ENCODE measurements at regions not wholly inside any gene's neighbourhood (a gene's known extent, or its start where the extent isn't known, plus 50 kb on each side); places are given as distances from the start of the nearest gene placed in this dataset.
"Not testable (repeated sequence)": the region's sequence is repeated elsewhere in the genome, so short reads cannot be mapped to it uniquely, and the experiment has no call there.

DNA sequence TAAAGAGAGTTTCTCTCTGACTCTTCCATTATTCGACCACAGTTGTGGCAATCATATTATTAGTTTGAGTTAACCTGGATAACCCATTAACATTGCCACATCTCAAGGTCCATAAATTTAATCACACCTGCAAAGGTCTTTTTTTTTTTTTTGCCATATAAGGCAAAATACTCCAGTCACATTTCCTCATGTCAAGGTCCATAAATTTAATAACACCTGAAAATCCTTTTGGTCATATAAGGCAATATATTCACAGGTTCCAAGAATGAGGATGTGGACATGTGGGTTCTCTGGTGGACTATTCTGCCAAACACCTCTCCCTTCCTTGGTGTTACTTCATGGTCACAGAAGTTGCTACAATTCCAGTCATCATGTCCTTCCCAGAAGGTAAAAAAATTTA is 213.5 kb upstream of the COX7C start:
- no peak for DNase-seq
- Mint-ChIP-seq H3K36me3 (ENCODE audit: low read depth) (no peaks in the 10 kb centered on the region), H3K4me3 (no peak overlapping the region), H3K27me3 (no peaks in the 10 kb centered on the region), H3K4me1 (no peaks in the 10 kb centered on the region), H3K27ac (no peak overlapping the region), H3K9me3 (peaks cover 6% of the 10 kb centered on the region)
- no peak for ATAC-seq

DNA sequence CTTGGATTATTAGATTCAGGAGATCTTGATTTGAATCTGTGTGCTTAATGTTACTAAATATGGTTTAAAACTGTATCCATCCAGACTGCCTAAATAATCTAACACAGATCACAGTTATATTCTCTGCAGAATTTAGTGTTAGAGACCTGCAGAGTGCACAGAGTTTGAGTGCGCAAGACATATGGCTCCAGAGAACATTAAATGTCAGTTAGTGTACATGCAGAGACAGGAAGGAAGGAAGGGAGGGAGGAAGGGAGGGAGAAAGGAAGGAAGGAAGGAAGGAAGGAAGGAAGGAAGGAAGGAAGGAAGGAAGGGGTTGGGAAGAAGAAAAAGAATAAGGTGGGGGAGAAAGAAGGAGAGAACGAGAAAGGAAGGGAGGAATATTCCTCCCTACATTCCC is 210.0 kb upstream of the COX7C start:
- no peak for ATAC-seq
- no peaks in the 10 kb centered on the region for H3K27me3 Mint-ChIP-seq
- H3K36me3 Mint-ChIP-seq (ENCODE audit: low read depth), result no peaks in the 10 kb centered on the region
- no peak overlapping the region for H3K4me3 Mint-ChIP-seq
- no peaks in the 10 kb centered on the region for H3K9me3 Mint-ChIP-seq
- no peaks in the 10 kb centered on the region for H3K4me1 Mint-ChIP-seq
- H3K27ac Mint-ChIP-seq, result no peak overlapping the region
- DNase-seq, result no peak

DNA sequence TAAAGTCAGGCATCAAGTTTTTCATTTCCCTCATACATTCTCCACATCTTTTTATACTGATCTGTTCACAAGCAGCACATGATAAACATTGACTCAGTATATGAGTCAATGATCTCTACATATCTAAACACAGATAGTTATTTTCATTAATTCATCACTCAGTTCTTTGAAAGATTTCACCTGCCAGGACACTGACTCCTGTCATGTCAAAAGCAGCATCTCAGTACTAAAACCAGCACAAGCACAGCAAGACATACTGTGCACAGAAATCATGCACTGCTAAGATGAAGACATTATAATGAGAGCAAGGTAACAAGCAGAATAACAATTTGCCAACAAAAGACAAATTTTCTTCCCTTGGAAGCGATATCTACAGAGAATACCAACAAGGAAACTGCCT is 206.1 kb upstream of the COX7C start:
- Mint-ChIP-seq H3K4me3 (no peak overlapping the region), H3K9me3 (no peaks in the 10 kb centered on the region), H3K27ac (no peak overlapping the region), H3K36me3 (ENCODE audit: low read depth) (no peaks in the 10 kb centered on the region), H3K4me1 (no peaks in the 10 kb centered on the region), H3K27me3 (no peaks in the 10 kb centered on the region)
- ATAC-seq (no peak), DNase-seq (no peak)

DNA sequence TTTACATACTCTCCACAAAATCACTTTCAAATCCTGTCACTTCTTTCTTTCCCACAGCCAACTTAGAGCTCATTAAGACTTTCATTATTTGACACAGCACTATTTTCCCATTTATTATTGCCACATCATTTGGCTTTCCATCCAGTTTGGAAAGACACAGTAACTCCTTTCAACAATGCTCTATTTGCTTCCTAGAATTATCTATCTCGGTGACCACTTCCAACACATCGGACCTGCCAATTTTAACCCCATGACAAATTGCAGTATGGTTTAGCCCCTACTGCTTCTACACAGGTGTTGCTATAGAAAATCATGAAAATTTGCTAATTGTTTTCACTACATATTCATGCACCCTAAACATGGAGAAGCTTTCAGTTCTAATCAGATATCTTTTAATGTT is 190.6 kb upstream of the COX7C start:
- no peaks in the 10 kb centered on the region for H3K4me1 Mint-ChIP-seq
- DNase-seq (no peak), ATAC-seq (no peak)
- H3K4me3 Mint-ChIP-seq, result no peak overlapping the region
- no peaks in the 10 kb centered on the region for H3K36me3 Mint-ChIP-seq (ENCODE audit: low read depth)
- H3K27me3 Mint-ChIP-seq, result peaks cover 7% of the 10 kb centered on the region
- H3K9me3 Mint-ChIP-seq, result peaks cover 5% of the 10 kb centered on the region
- no peak overlapping the region for H3K27ac Mint-ChIP-seq

DNA sequence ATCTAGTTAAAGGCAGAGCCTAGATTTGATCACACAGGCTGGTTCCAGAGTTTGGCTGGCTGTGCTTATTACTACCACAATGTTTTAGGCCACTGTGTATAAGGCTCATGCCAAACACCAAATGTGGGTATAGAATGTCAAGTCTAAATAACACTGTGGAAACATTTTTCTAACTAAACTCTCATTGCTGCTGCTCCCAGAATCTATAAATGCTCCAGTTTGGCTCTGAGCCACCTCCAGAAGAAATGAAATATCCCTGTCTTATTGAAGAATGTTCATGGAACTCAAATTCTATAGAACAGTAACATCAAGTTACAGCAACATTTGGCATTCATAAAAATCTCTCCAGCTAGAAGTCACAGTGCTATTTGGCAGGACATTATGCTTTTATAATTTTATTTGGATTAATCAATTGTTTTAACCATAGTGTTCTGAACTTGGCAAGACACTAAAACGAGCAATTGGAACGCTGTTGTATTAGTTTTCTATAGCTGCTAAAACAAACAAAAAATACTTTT is 178.1 kb upstream of the COX7C start:
- Mint-ChIP-seq H3K36me3 (ENCODE audit: low read depth) (no peaks in the 10 kb centered on the region), H3K27ac (no peak overlapping the region), H3K4me3 (no peak overlapping the region), H3K27me3 (no peaks in the 10 kb centered on the region), H3K4me1 (no peaks in the 10 kb centered on the region), H3K9me3 (no peaks in the 10 kb centered on the region)
- DNase-seq (no peak), ATAC-seq (no peak)

DNA sequence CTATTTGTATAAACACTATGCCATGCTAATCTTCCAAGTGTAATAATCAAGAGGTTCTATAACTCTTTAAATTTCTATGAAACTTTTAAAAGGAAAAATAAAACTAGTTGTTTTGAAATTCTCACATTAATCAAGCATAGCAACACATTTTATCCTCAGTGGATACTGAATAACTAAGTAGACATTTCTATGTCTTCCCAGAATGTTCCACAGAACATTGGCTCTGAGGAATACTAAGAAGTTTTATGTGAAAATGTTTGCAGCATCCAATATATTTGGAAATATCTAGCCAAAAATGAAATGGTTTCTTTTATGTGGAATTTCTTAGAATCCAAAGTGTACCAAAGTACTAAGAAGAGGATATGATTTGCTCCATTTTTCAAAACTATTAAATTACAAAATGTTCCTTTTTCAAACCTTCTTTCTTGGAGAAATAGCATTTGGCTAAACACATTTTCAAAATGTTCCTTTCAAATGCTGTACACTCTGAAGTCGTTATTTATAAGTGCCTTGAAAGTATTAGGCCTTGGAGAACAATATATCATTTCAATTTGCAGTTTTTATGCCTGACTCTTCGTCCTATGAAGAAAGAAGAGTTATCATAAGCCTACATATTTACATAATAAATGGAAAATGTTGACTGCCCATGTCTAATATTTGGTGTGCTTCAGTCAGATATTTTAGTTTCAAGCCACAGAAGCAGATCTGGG is 175.6 kb upstream of the COX7C start:
- Mint-ChIP-seq H3K4me3 (no peak overlapping the region), H3K4me1 (no peaks in the 10 kb centered on the region), H3K27me3 (no peaks in the 10 kb centered on the region), H3K27ac (no peak overlapping the region), H3K36me3 (ENCODE audit: low read depth) (no peaks in the 10 kb centered on the region), H3K9me3 (no peaks in the 10 kb centered on the region)
- ATAC-seq (no peak), DNase-seq (no peak)

DNA sequence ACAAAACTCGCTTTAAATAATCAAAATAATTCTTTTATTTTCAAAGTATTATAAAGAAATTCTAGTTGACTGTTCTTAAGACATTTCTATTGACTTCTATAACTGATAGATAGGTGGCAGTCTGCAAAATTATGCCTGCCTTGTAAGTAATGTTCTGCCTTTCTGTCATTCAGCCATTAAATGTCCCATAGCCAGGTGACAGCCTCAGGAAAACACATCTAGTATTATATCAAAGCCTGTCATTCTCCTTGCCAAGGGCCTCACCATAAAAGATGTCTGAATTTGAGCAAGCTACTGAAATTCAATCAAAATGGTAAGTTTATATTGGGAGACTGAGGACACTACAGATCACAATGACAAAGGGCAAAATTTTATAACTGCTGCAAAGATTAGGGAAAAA is 170.4 kb upstream of the COX7C start:
- Mint-ChIP-seq H3K27ac (no peak overlapping the region), H3K9me3 (no peaks in the 10 kb centered on the region), H3K27me3 (no peaks in the 10 kb centered on the region), H3K36me3 (ENCODE audit: low read depth) (no peaks in the 10 kb centered on the region), H3K4me1 (no peaks in the 10 kb centered on the region), H3K4me3 (no peak overlapping the region)
- ATAC-seq (no peak), DNase-seq (no peak)

DNA sequence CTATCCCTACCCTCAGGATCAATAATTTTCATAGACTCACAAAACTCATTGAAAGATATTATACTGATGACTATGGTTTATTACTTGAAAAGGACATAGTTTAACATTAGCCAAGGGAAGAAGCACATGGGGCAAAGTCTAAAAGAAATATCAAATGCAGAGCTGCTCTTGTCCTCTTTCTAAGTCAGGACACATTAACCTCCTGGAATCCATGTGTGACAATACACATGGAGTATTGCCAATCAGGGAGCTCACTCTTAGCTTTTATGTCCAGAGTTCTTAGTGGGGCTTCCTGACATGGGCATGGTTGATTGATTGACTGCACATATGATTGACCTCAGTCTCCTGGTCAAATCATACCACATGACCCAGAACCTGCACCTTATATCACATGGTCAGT is 165.5 kb upstream of the COX7C start:
- H3K36me3 Mint-ChIP-seq (ENCODE audit: low read depth), result no peaks in the 10 kb centered on the region
- ATAC-seq (no peak), DNase-seq (no peak)
- no peaks in the 10 kb centered on the region for H3K9me3 Mint-ChIP-seq
- no peak overlapping the region for H3K27ac Mint-ChIP-seq
- no peak overlapping the region for H3K4me3 Mint-ChIP-seq
- no peaks in the 10 kb centered on the region for H3K4me1 Mint-ChIP-seq
- H3K27me3 Mint-ChIP-seq, result no peaks in the 10 kb centered on the region

DNA sequence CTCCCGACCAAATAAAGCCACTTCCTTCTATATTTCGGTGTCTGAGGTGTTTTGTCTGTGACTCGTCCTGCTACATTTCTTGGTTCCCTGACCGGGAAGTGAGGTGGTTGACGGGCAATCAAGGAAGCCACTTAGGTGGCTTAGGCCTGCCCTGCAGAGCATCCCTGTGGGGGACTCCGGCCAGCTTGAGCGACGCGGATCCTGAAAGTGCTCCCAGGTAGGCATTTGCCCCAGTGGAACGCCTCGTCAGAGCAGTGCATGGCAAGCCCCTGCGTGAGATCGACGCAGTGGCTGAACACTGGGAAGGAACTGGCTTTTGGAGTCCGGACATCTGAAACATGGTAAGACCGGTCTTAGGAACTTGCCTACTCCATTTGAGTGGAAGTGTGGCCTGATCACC is 157.2 kb upstream of the COX7C start:
- Mint-ChIP-seq H3K36me3 (ENCODE audit: low read depth) (no peaks in the 10 kb centered on the region), H3K4me1 (no peaks in the 10 kb centered on the region), H3K27me3 (no peaks in the 10 kb centered on the region), H3K27ac (no peak overlapping the region), H3K4me3 (no peak overlapping the region), H3K9me3 (peaks cover 10% of the 10 kb centered on the region)
- no peak for DNase-seq
- ATAC-seq, result no peak

DNA sequence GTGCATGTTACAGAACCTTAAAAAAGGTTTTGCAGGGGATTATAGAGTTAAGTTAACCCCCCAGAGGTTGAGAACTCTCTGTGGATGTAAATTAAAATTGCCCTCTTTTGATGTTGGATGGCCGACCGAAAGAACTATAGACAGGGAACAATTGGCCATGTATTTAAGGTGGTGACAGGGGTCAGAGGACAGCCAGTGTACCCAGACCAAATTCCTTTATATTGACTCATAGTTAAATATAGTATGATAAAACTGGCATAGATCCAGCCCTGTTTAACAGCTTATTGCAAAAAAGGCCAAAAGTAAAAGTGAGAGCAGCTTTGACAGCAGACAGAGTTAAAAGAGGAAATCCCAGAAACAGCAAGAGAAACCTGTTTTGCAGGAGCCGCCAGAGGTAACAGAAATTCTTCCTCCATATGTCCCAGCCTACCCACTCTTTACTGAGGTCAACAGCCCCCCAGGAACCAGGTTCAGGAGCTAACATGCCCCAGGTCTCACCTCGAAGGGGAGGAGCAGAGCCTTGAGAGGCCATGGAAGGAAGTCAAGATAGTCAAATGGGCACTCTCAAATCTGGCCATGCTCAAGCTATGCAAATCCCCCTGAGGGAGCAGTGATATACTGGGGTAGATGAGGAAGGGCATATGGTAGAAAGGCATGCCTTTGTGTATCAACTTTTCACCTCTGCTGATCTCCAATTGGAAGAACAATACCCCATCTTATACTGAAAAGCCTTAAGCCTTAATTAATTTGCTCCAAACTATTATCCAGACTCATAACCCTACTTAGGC is 156.4 kb upstream of the COX7C start:
- Mint-ChIP-seq H3K36me3 (ENCODE audit: low read depth) (no peaks in the 10 kb centered on the region), H3K4me3 (no peak overlapping the region), H3K27me3 (no peaks in the 10 kb centered on the region)

DNA sequence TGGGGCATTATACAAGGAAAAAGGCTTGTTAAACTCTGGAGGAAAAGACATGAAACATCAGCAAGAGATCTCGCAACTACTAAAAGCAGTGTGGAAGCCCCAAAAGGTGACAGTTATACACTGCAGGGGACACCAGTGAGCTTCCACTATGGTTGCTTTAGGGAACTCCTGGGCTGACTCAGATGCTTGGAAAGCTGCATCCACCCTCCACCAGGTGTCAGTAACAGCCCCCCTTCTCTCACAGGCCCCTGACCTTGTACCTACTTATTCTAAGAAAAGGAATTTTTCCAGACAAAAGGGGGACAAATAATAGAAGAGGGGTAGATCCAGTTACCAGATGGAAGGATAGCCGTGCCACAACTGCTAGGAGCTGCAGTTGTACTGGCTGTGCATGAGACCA is 154.4 kb upstream of the COX7C start:
- no peak for ATAC-seq
- no peak for DNase-seq
- H3K9me3 Mint-ChIP-seq, result peaks cover 14% of the 10 kb centered on the region
- H3K27me3 Mint-ChIP-seq, result no peaks in the 10 kb centered on the region
- H3K27ac Mint-ChIP-seq, result no peak overlapping the region
- H3K36me3 Mint-ChIP-seq (ENCODE audit: low read depth), result no peaks in the 10 kb centered on the region
- no peaks in the 10 kb centered on the region for H3K4me1 Mint-ChIP-seq
- H3K4me3 Mint-ChIP-seq, result no peak overlapping the region

More for the DNA sequence above, 156.4 kb upstream of the COX7C start:
- ATAC-seq (no peak), DNase-seq (no peak)
- H3K9me3 Mint-ChIP-seq, result peaks cover 14% of the 10 kb centered on the region
- no peak overlapping the region for H3K27ac Mint-ChIP-seq
- H3K4me1 Mint-ChIP-seq, result no peaks in the 10 kb centered on the region

DNA sequence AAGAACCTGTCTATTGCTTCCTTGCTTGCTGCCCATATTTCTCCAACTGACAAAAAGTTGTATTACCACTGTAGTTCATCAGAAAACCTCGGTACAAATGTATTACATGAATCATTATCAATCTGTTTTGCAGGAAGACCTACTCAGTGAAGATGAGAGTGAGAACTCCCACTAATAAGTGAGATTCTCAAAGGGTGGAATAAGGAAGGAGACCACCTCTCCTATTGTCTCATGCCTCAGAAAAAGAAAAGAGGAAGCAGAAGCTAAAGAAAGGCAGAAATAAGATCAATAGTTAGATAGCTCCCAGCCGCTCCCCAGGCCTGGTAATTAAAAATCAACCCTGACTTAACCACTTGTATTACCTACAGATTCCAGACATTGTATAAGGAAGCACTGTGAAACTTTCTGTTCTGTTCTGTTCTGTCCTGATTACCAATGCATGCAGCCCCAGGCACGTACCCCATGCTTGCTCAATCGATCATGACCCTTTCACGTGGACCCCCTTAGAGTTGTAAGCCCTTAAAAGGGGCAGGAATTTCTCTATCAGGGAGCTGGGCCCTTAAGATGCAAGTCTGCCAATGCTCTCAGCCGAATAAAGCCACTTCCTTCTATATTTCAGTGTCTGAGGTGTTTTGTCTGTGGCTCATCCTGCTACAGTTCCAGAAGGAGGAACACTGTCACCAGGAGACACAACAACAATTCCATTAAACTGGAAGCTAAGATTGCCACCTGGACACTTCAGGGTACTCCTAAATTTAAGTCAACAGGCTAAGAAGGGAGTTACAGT is 152.5 kb upstream of the COX7C start:
- no peak for DNase-seq
- Mint-ChIP-seq H3K27me3 (no peaks in the 10 kb centered on the region), H3K36me3 (ENCODE audit: low read depth) (no peaks in the 10 kb centered on the region), H3K9me3 (peaks cover 11% of the 10 kb centered on the region), H3K4me3 (no peak overlapping the region), H3K4me1 (no peaks in the 10 kb centered on the region), H3K27ac (no peak overlapping the region)
- no peak for ATAC-seq

DNA sequence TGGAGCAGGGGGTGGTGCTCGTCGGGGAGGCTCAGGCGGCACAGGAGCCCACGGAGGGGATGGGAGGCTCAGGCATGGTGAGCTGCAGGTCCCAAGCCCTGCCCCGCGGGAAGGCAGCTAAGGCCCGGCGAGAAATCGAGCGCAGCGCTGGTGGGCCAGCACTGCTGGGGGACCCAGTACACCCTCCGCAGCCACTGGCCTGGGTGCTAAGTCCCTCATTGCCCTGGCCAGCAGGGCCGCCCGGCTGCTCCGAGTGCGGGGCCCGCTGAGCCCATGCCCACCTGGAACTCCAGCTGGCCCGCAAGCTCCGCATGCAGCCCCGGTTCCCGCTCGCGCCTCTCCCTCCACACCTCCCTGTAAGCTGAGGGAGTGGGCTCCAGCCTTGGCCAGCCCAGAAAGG is 151.0 kb upstream of the COX7C start:
- H3K27me3 Mint-ChIP-seq; H3K4me3 Mint-ChIP-seq; H3K27ac Mint-ChIP-seq; ATAC-seq; H3K4me1 Mint-ChIP-seq; H3K36me3 Mint-ChIP-seq (ENCODE audit: low read depth); DNase-seq: not testable (repeated sequence)
- peaks cover 11% of the 10 kb centered on the region for H3K9me3 Mint-ChIP-seq

DNA sequence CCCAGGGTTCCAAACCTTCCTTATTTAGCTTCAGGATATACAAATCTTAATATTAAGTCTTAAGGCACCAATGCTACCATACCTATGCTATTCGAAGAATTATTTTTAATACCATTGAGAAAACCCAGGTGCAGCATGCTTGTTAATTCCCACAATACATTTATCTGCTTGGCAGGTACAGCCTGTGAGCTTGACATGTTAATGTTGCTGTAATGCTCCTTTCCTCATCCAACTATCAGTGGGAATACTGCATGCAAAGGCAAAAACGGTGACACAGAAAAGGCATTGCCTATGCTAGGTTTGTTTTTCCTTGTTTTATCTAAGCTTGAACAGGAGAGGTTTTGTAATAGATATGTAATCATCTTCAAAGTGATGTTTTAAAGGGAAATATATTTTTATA is 135.7 kb upstream of the COX7C start:
- Mint-ChIP-seq H3K27ac (no peak overlapping the region), H3K9me3 (no peaks in the 10 kb centered on the region), H3K4me3 (no peak overlapping the region), H3K36me3 (ENCODE audit: low read depth) (no peaks in the 10 kb centered on the region), H3K4me1 (no peaks in the 10 kb centered on the region), H3K27me3 (no peaks in the 10 kb centered on the region)
- DNase-seq, result no peak
- no peak for ATAC-seq

DNA sequence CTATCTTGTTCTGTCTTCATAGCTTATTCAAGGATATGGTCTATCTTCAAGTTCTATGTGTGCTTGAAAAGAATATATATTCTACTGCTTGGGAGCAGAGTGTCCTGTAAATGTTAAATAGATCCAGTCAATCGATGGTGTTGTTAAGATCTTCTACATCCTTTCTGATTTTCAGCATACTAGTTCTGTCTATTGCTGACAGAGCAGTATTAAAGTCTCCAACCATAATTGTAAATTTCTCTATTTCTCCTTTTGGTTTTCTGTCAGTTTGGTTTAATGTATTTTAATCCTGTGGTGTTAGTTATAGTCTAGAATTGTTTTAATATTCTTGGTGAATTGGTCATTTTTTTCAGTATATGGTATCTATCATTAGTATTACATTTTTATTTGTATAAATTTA is 124.0 kb upstream of the COX7C start:
- Mint-ChIP-seq H3K4me3 (no peak overlapping the region), H3K27ac (no peak overlapping the region), H3K9me3 (no peaks in the 10 kb centered on the region), H3K36me3 (ENCODE audit: low read depth) (no peaks in the 10 kb centered on the region), H3K27me3 (peaks cover 2% of the 10 kb centered on the region), H3K4me1 (no peaks in the 10 kb centered on the region)
- no peak for DNase-seq
- no peak for ATAC-seq
